Inflammatory macrophage treated with lipopolysaccharide for 4 hours (primary cell): ENCODE measurements at regions not wholly inside any gene's neighbourhood (a gene's known extent, or its start where the extent isn't known, plus 50 kb on each side); places are given as distances from the start of the nearest gene placed in this dataset.

Experiments used
- DNase-seq: peaks from one replicate; pipeline ENCODE4 v3.0.0-alpha.2; 2020

- peak; percentile 70 for DNase-seq
Measured at GRCh38 chr19:28878862-28879566, 333.9 kb downstream of the UQCRFS1 start.

GRCh38 chr19:28876609-28877123 is 336.3 kb downstream of the UQCRFS1 start:
- DNase-seq: no peak

GRCh38 chr19:28874742-28875141 is 338.2 kb downstream of the UQCRFS1 start:
- no peak for DNase-seq

GRCh38 chr19:28873301-28873700 is 339.6 kb downstream of the UQCRFS1 start:
- DNase-seq: no peak

GRCh38 chr19:28871099-28871725 is 341.7 kb downstream of the UQCRFS1 start:
- DNase-seq: no peak

DNA sequence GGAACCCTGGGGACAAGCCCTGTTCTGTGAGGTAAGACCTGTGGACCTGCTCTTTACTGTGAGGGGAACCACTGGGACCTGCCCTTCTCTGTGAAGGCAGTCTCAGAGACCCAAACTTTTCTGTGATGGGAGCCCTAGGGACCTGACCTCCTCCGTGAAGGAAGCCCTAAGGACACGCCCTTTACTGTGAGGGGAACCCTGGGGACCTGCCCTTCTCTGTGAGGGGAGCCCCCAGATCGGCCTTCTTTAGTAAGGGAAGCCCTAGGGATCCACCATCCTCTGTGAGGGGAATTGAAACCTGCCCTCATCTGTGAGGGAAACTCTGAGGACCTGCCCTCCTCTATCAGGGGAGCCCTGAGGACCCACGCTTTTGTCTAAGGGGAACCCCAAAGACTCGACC is 343.5 kb downstream of the UQCRFS1 start:
- no peak for DNase-seq

DNA sequence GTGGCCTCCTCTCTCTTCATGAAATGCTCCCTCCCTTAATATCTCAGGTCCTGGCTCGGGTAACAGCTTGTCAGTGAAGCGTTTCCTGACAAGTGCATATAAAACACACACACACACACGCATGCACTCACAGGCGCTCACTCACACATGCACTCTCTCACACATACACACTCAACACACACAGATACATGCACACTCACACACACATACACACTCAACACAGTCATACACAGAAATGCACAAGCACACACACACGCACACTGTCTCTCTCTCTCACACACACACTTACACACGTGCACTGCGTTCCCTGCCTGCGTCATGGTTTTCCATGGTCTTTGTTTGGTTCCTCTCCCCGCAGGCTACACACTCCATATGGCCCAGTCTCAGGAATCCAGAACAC is 344.1 kb downstream of the UQCRFS1 start:
- DNase-seq: no peak

- no peak for DNase-seq
Measured at GRCh38 chr19:28867978-28868377, 345.0 kb downstream of the UQCRFS1 start.

DNA sequence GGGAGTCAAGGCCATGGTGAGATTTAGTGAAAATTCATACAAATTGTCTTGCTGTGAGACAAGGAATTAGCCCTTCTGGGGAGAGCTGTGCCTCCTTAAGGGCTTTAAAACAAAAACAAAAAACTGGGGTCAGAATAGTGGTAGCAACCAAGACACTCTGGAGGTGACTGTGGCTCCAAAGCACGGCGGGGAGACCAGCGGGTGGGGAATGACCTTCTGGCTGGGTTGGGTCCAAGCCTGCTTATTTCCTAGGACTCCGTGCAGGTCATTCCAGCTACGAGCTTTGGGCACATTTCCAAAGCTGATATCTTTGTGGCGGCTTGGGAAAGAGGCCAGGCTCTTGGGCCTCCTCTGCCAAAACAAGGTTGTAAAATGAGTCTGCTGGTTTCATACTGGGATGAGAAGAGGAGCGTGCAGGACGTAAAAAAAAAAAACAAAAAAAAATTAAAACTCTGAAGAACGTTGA is 348.3 kb downstream of the UQCRFS1 start:
- DNase-seq: no peak

- no peak for DNase-seq
Measured at GRCh38 chr19:28864024-28864503, 348.9 kb downstream of the UQCRFS1 start.

DNA sequence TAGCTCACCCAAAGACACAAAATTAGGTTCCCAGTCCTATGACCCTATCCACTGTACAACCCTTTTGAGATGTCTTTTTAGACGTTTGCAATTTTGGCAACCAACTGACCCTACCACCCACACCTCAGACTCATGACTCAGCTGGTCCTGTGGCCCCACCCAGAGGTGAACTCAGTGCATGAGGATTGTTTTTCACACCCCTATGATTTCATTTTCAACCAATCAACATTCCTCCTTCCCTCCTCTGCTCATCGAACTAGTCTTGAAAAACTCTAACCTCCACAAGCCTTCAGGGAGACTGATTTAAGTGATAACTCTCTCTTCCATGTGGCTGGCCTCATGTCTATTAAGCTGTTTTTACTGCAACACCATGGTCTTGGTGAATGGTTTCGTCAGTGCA is 350.7 kb downstream of the UQCRFS1 start:
- no peak for DNase-seq

GRCh38 chr19:28859811-28860210 is 353.1 kb downstream of the UQCRFS1 start:
- DNase-seq: no peak

GRCh38 chr19:28858933-28859332 is 354.0 kb downstream of the UQCRFS1 start:
- no peak for DNase-seq

DNA sequence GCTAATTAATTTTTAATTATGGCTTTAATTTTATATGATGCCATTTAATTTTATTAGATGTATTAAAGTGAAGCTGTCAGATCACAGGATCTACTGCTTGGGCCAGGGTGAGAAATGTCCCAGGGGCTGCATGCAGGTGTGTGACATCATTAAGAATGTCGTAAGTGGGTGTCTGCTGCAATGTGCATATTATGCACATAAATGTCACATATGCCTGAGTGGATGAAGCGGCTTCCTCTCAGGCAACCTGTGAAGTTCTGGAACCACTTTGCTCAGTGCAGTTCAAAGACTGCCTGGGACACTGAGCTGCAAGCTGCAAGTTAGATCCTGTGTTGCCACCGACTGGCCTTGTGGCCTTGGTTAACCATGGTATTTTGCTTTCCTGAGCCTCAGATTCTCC is 355.0 kb downstream of the UQCRFS1 start:
- no peak for DNase-seq

DNA sequence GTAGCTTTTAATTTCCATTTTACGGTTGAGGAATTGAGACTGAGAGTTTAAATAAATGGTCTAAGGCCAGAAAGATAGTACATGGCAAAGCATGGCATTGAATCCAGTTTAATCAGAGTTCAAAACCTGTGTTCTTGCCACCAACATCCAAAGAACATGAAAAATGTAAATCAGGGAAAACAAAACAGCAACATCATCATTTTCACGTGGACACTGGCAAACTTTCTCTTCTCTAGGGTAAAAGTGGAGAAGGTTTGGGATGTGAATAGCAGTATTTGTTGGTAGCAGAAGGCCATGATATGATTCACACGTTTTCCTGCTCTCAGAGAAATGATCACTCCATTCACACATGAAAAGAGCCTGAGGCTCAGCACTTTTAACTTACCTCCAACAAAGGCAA is 357.7 kb downstream of the UQCRFS1 start:
- no peak for DNase-seq

- DNase-seq: no peak
Measured at GRCh38 chr19:28847468-28847867, 365.5 kb downstream of the UQCRFS1 start.

GRCh38 chr19:28846094-28846812 is 366.7 kb downstream of the UQCRFS1 start:
- no peak for DNase-seq

- no peak for DNase-seq
Measured at GRCh38 chr19:28843761-28844492, 369.0 kb downstream of the UQCRFS1 start.

DNA sequence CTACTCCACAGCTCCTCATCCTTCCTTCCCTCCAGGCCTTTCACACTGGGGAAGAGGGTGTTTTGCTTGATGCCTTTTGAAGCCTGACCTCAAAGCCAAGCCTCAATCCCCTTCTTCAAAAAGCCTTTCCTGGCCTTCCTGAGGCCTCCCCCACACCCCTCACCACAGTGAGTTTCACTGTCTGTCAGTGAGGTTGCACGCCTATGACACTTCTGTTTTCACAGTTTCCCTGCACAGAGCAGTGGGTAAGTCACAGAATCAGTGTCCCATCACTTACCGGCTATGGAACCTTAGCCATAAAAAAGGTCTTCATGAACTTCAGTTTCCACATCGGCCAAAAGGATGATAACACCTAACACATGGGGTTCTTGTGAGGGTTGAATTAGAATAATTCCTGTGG is 371.4 kb downstream of the UQCRFS1 start:
- no peak for DNase-seq

DNA sequence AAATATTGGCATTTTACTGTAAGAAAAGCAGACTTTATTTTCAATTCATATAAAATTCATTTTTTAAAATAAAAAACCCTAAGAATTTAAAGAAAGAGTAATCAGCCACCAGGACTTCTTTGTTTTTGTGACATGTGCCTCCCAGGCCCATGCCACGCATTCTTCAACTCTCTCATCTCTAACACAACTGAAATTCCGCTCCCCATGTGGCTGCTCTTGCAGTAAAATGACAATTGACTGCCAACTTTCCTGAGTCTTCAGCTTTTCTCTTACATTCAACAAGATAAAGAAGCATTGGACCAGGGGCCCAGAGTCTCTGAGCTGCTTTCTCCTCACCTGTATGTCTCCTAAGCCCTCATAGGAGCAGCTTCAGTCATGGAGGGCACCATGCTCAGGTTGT is 372.1 kb downstream of the UQCRFS1 start:
- no peak for DNase-seq

GRCh38 chr19:28839455-28839854 is 373.5 kb downstream of the UQCRFS1 start:
- no peak for DNase-seq

- no peak for DNase-seq
Measured at GRCh38 chr19:28838909-28839308, 374.0 kb downstream of the UQCRFS1 start.

GRCh38 chr19:28836421-28836820 is 376.5 kb downstream of the UQCRFS1 start:
- DNase-seq: no peak
